IMR-90 (cell line): ENCODE measurements at regions not wholly inside any gene's neighbourhood (a gene's known extent, or its start where the extent isn't known, plus 50 kb on each side); places are given as distances from the start of the nearest gene placed in this dataset.

Experiments
- ATAC-seq: fragments of 200-7000 bp; cut with Tn5 transposase; 2 replicates; pipeline ENCODE4 v1.9.1; 2020; ENCODE audit warnings: low read depth, mild to moderate bottlenecking, moderate library complexity
- BruUV-seq: library from RNA; stranded (reverse); fragments of 400-500 nt; replicated peaks from 2 replicates; lab custom pipeline; 2021; lab: Mats Ljungman, UMichigan
- CTCF ChIA-PET: fragments of 300-600 bp; formaldehyde crosslinking; extraction: SDS; loops from one replicate; lab custom pipeline; 2021; ENCODE audit warnings: antibody characterized with exemption; lab: Yijun Ruan, JAX
- POLR2A ChIA-PET: fragments of 300-600 bp; sonication (Branson Sonifier 250); formaldehyde crosslinking; loops from one replicate; lab custom pipeline; 2022; ENCODE audit warnings: antibody characterized with exemption; ENCODE audit not compliant: unreplicated experiment; lab: Charles Lee
- DNase-seq: peaks from one replicate; pipeline ENCODE4 v3.0.0; 2013
- H2AFZ ChIP-seq: replicated peaks from 2 replicates; pipeline ENCODE3; 2013; ENCODE audit warnings: low read length, mild to moderate bottlenecking; ENCODE audit not compliant: poor library complexity
- H2AK5ac ChIP-seq: 2 replicates; pipeline ENCODE4 v1.6.1; 2013; ENCODE audit warnings: low read depth, low read length, inconsistent platforms
- H2AK9ac ChIP-seq: replicated peaks from 2 replicates; pipeline ENCODE3; 2013; ENCODE audit warnings: mild to moderate bottlenecking, low read depth, low read length, moderate library complexity; ENCODE audit not compliant: poor library complexity
- H2BK120ac ChIP-seq: 2 replicates; pipeline ENCODE4 v1.6.1; 2013; ENCODE audit warnings: low read depth, low read length, inconsistent platforms
- H2BK15ac ChIP-seq: 3 replicates; pipeline ENCODE4 v1.6.1; 2013; ENCODE audit warnings: low read depth, low read length, inconsistent platforms
- H2BK20ac ChIP-seq: 2 replicates; pipeline ENCODE4 v1.6.1; 2013; ENCODE audit warnings: low read depth, mild to moderate bottlenecking, inconsistent platforms, low read length, moderate library complexity
- H2BK5ac ChIP-seq: 2 replicates; pipeline ENCODE4 v1.6.1; 2013; ENCODE audit warnings: mild to moderate bottlenecking, low read depth, low read length, inconsistent platforms; ENCODE audit not compliant: poor library complexity, severe bottlenecking
- H3K14ac ChIP-seq: replicated peaks from 2 replicates; pipeline ENCODE4 v1.6.1; 2013; ENCODE audit warnings: low read depth, low read length, inconsistent platforms
- H3K18ac ChIP-seq: 2 replicates; pipeline ENCODE4 v1.6.1; 2013; ENCODE audit warnings: low read depth, low read length, control low read depth
- H3K23ac ChIP-seq: 2 replicates; pipeline ENCODE4 v1.6.1; 2013; ENCODE audit warnings: low read depth, low read length, inconsistent platforms
- H3K27ac ChIP-seq: 2 replicates; pipeline ENCODE4 v1.5.1; 2013; ENCODE audit warnings: mild to moderate bottlenecking, control low read depth, low read length; ENCODE audit not compliant: insufficient read depth
- H3K27me3 ChIP-seq: 2 replicates; pipeline ENCODE4 v1.6.1; 2013; ENCODE audit warnings: low read length; ENCODE audit not compliant: control insufficient read depth, insufficient read depth
- H3K36me3 ChIP-seq: 2 replicates; pipeline ENCODE4 v1.6.1; 2013; ENCODE audit warnings: low read length, mixed read lengths; ENCODE audit not compliant: control insufficient read depth, insufficient read depth
- H3K4ac ChIP-seq: 2 replicates; pipeline ENCODE4 v1.6.1; 2013; ENCODE audit warnings: low read depth, low read length, inconsistent platforms
- H3K4me1 ChIP-seq: 2 replicates; pipeline ENCODE4 v1.6.1; 2013; ENCODE audit warnings: low read length, mixed read lengths; ENCODE audit not compliant: control insufficient read depth, insufficient read depth
- H3K4me2 ChIP-seq: 2 replicates; pipeline ENCODE4 v1.6.1; 2013; ENCODE audit warnings: low read depth, mild to moderate bottlenecking, control low read depth, low read length, moderate library complexity
- H3K4me3 ChIP-seq: 2 replicates; pipeline ENCODE4 v1.5.1; 2013; ENCODE audit warnings: low read depth, mild to moderate bottlenecking, control low read depth, low read length, moderate library complexity; ENCODE audit not compliant: insufficient read depth
- H3K56ac ChIP-seq: 2 replicates; pipeline ENCODE4 v1.6.1; 2013; ENCODE audit warnings: low read length, inconsistent platforms; ENCODE audit not compliant: insufficient read depth; ENCODE audit errors: extremely low read depth
- H3K79me1 ChIP-seq, 2 experiments: 2 replicates each; pipeline ENCODE4 v1.6.1; 2013; ENCODE audit warnings: low read length in 2 of 2, inconsistent platforms in 1 of 2, low read depth in 1 of 2
- H3K9ac ChIP-seq: 2 replicates; pipeline ENCODE4 v1.6.1; 2013; ENCODE audit warnings: low read depth, low read length, control low read depth
- H3K9me1 ChIP-seq: 2 replicates; pipeline ENCODE4 v1.6.1; 2013; ENCODE audit warnings: low read length, inconsistent platforms; ENCODE audit not compliant: insufficient read depth
- H3K9me3 ChIP-seq: 2 replicates; pipeline ENCODE4 v1.6.1; 2013; ENCODE audit warnings: low read length; ENCODE audit not compliant: control insufficient read depth, insufficient read depth
- H4K20me1 ChIP-seq: 2 replicates; pipeline ENCODE4 v1.6.1; 2013; ENCODE audit warnings: low read length, inconsistent platforms; ENCODE audit not compliant: insufficient read depth
- H4K5ac ChIP-seq: 2 replicates; pipeline ENCODE4 v1.6.1; 2013; ENCODE audit warnings: mild to moderate bottlenecking, low read depth, low read length, control low read depth
- H4K8ac ChIP-seq, 2 experiments: 2 replicates each; pipeline ENCODE4 v1.6.1; 2013; ENCODE audit warnings: low read depth in 2 of 2, low read length in 2 of 2, control low read depth in 1 of 2, inconsistent platforms in 1 of 2
- H4K91ac ChIP-seq: 2 replicates; pipeline ENCODE4 v1.6.1; 2013; ENCODE audit warnings: low read depth, low read length, inconsistent platforms; ENCODE audit not compliant: insufficient read depth
- BHLHE40 ChIP-seq: fragments of 150-350 bp; IDR thresholded peaks from 2 replicates; pipeline ENCODE4 v1.6.1; 2016; ENCODE audit warnings: mild to moderate bottlenecking, low read depth, low read length
- CEBPB ChIP-seq: IDR thresholded peaks from 2 replicates; pipeline ENCODE4 v1.6.1; 2012; ENCODE audit warnings: low read depth, low read length, improper control_type of control experiment
- CHD1 ChIP-seq: IDR thresholded peaks from 2 replicates; pipeline ENCODE4 v1.6.1; 2012; ENCODE audit warnings: low read depth, low read length, improper control_type of control experiment
- CTCF ChIP-seq: conservative IDR thresholded peaks from 2 replicates; pipeline ENCODE4 v1.5.1; 2012; ENCODE audit warnings: mild to moderate bottlenecking, low read depth, low read length, improper control_type of control experiment
- FOS ChIP-seq: fragments of 150-350 bp; IDR thresholded peaks from 2 replicates; pipeline ENCODE4 v1.6.1; 2016; ENCODE audit warnings: low read depth, low read length
- MAFK ChIP-seq: IDR thresholded peaks from 2 replicates; pipeline ENCODE4 v1.6.1; 2012; ENCODE audit warnings: low read depth, low read length, improper control_type of control experiment
- MAZ ChIP-seq: IDR thresholded peaks from 2 replicates; pipeline ENCODE4 v1.6.1; 2012; ENCODE audit warnings: low read depth, mild to moderate bottlenecking, low read length, improper control_type of control experiment, moderate library complexity, borderline replicate concordance
- MXI1 ChIP-seq: IDR thresholded peaks from 2 replicates; pipeline ENCODE4 v1.6.1; 2012; ENCODE audit warnings: low read depth, mild to moderate bottlenecking, low read length, moderate library complexity, borderline replicate concordance
- NFE2L2 ChIP-seq: fragments of 150-350 bp; IDR thresholded peaks from 2 replicates; pipeline ENCODE4 v1.6.1; 2016; ENCODE audit warnings: low read depth, mild to moderate bottlenecking, low read length
- POLR2A ChIP-seq: IDR thresholded peaks from 2 replicates; pipeline ENCODE4 v1.6.1; 2012; ENCODE audit warnings: mild to moderate bottlenecking, low read depth, low read length
- RAD21 ChIP-seq: IDR thresholded peaks from 2 replicates; pipeline ENCODE4 v1.6.1; 2012; ENCODE audit warnings: low read length, improper control_type of control experiment
- RCOR1 ChIP-seq: IDR thresholded peaks from 2 replicates; pipeline ENCODE4 v1.6.1; 2012; ENCODE audit warnings: mild to moderate bottlenecking, low read length, improper control_type of control experiment; ENCODE audit not compliant: insufficient replicate concordance
- RFX5 ChIP-seq: IDR thresholded peaks from 2 replicates; pipeline ENCODE4 v1.8.0; 2012; ENCODE audit warnings: low read depth, mild to moderate bottlenecking, low read length, moderate library complexity
- SMC3 ChIP-seq: fragments of 150-350 bp; IDR thresholded peaks from 2 replicates; pipeline ENCODE4 v1.6.1; 2016; ENCODE audit warnings: low read depth, mild to moderate bottlenecking, antibody characterized with exemption, low read length, moderate library complexity
- WGBS, 2 experiments: methylation state at CpG; one replicate each; pipeline versions ENCODE4 v1.1.5 to v1.1.7; 2013; ENCODE audit warnings: missing lambda C conversion rate in 2 of 2; ENCODE audit not compliant: insufficient read length in 1 of 2; ENCODE audit errors: extremely low coverage in 2 of 2; 5-methylcytosine and 5-hydroxymethylcytosine counted together
- dilution Hi-C: fragments of 300-500 bp; cut with HindIII; formaldehyde crosslinking; loops from one replicate; pipeline ENCODE4 v1.14.3; 2018; ENCODE audit warnings: low sequenced_read_pairs; ENCODE audit not compliant: unreplicated experiment
- in situ Hi-C: fragments of 300-500 bp; cut with MboI; formaldehyde crosslinking; loops from 3 replicates; pipeline ENCODE4 v1.14.3; 2019; ENCODE audit warnings: low sequenced_read_pairs, inconsistent platforms, mixed read lengths
- intact Hi-C: fragments of 100-400 bp; cut with micrococcal nuclease; formaldehyde crosslinking; loops from 2 replicates; pipeline ENCODE4 v1.10.0; 2022
- TF ChIP-seq, protein P1 (sequence below): fragments of 150-350 bp; IDR thresholded peaks from 2 replicates; pipeline ENCODE4 v1.6.1; 2017; ENCODE audit warnings: mild to moderate bottlenecking, antibody characterized with exemption, low read length, low read depth
- TF ChIP-seq, protein P2 (sequence below): fragments of 150-350 bp; IDR thresholded peaks from 2 replicates; pipeline ENCODE4 v1.6.1; 2016; ENCODE audit warnings: low read depth, mild to moderate bottlenecking, low read length, moderate library complexity, borderline replicate concordance

DNA sequence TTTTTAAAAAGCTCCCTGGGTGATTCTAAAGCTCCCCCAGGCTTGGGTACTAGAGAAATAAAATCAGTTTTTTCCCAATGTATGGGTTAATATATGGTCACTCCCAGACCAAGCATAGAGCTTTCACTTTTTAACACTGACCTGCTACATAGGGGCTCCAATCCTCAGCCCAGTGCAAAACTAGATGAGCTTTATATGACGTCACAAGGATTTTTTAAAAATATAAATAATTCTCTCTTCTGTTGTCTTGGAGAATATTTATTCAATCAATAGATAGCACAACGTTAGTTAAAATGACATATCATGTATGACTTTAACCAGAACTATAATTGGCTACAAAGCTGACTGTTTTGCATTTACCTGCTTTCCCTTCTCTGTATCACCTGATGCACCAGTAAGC, 137.9 kb upstream of the TMCC3 start:
- H3K56ac ChIP-seq = no peak overlapping the region
- no peak overlapping the region for H3K4me3 ChIP-seq
- ATAC-seq = no peak
- no peak overlapping the region for H4K91ac ChIP-seq
- no peak overlapping the region for H2BK15ac ChIP-seq
- TF ChIP-seq CEBPB (no peak), MAZ (no peak), NFE2L2 (no peak), RAD21 (no peak), POLR2A (no peak), SMC3 (no peak), MAFK (no peak), CHD1 (no peak), CTCF (no peak), RCOR1 (no peak), MXI1 (no peak), BHLHE40 (no peak), RFX5 (no peak), FOS (no peak)
- TF ChIP-seq, protein P1, sequence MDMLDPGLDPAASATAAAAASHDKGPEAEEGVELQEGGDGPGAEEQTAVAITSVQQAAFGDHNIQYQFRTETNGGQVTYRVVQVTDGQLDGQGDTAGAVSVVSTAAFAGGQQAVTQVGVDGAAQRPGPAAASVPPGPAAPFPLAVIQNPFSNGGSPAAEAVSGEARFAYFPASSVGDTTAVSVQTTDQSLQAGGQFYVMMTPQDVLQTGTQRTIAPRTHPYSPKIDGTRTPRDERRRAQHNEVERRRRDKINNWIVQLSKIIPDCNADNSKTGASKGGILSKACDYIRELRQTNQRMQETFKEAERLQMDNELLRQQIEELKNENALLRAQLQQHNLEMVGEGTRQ = no peak
- TF ChIP-seq, protein P2, sequence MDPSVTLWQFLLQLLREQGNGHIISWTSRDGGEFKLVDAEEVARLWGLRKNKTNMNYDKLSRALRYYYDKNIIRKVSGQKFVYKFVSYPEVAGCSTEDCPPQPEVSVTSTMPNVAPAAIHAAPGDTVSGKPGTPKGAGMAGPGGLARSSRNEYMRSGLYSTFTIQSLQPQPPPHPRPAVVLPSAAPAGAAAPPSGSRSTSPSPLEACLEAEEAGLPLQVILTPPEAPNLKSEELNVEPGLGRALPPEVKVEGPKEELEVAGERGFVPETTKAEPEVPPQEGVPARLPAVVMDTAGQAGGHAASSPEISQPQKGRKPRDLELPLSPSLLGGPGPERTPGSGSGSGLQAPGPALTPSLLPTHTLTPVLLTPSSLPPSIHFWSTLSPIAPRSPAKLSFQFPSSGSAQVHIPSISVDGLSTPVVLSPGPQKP = no peak
- no peak overlapping the region for H2BK5ac ChIP-seq
- no peaks in the 10 kb centered on the region for H3K79me1 ChIP-seq
- H3K27me3 ChIP-seq = peaks cover 5% of the 10 kb centered on the region
- no peak overlapping the region for H4K5ac ChIP-seq
- H4K20me1 ChIP-seq = no peaks in the 10 kb centered on the region
- BruUV-seq = no TSS peak
- ChIA-PET CTCF (interaction anchor here (0.5 kb wide), 1 partner anchor 16 kb away, joined by 4 read pairs; no protein-coding TSS in a partner anchor), POLR2A (interaction anchor here (0.5 kb wide), 1 partner anchor 11 kb away, joined by 3 read pairs; no protein-coding TSS in a partner anchor)
- no peak overlapping the region for H2AK9ac ChIP-seq
- no peak overlapping the region for H2BK20ac ChIP-seq
- no peaks in the 10 kb centered on the region for H3K9me3 ChIP-seq
- no peak for DNase-seq
- H3K36me3 ChIP-seq = no peaks in the 10 kb centered on the region
- H3K18ac ChIP-seq = no peak overlapping the region
- H3K4me1 ChIP-seq = no peaks in the 10 kb centered on the region; the same call in 1 of the 2 replicates
- no peak overlapping the region for H3K23ac ChIP-seq
- no peak overlapping the region for H3K9ac ChIP-seq
- WGBS, 2 experiments = no CpG with 5 or more reads among the region's 2 CpGs
- no peak overlapping the region for H2AK5ac ChIP-seq
- no peaks in the 10 kb centered on the region for H3K9me1 ChIP-seq
- H3K4me2 ChIP-seq = no peak overlapping the region
- in situ Hi-C loops (no loop called here), intact Hi-C loops (no loop called here), dilution Hi-C loops (no loop called here)
- no peak overlapping the region for H3K4ac ChIP-seq
- H3K14ac ChIP-seq = no peak overlapping the region
- H4K8ac ChIP-seq = no peak overlapping the region
- H2BK120ac ChIP-seq = no peak overlapping the region
- H3K27ac ChIP-seq = no peak overlapping the region
- H2AFZ ChIP-seq = no peak overlapping the region
